Activated naive CD8-positive, alpha-beta T cell treated with anti-CD3 and anti-CD28 coated beads, Interleukin-2, amount 50 U/mL, for 16 hours (primary cell): ENCODE measurements at regions not wholly inside any gene's neighbourhood (a gene's known extent, or its start where the extent isn't known, plus 50 kb on each side); places are given as distances from the start of the nearest gene placed in this dataset.

Experiments
- DNase-seq: peaks from one replicate; pipeline ENCODE4 v3.0.0-alpha.2; 2020; ENCODE audit warnings: low read depth, low spot score

DNA sequence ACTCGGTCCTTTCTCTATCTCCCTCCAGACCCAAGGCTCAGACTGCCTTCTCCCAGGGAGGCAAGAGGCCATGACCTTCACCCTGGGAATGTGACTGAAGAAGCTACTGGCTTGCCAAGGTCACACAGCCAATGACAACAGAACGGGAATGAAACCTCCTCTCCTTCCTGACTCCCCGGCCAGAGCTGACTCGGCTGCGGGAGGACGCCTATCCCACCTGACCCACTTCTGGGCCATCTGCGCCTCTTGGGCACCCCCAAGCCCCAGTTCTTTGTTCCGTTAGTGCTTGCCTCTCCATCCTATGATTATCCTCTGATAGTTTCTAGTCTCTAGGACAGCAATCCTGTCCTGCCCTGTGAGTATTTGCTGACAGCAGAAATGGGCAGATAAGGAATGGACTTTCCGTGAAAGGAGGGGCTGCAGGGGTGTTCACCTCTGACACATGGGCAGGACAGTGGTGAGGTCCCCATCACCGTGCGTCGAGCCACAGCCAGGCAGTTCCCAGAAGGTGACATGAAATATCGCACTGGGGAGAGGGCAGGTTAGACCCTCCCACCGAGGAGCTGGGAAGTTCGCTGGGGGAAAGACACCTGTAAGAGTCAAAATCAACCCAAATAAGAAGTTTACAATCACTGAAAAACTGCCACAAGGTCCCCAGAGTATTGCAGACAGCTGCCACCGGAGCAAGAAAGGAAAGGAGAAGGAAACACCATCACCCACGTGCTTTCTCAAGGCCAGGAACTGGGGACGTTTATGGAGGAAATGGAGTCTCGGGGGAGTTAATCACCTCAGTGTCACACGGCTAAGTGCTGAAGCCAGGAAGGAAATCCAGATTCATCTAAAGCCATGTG, 63.0 kb downstream of the INSIG1 start:
- no peak for DNase-seq

DNA sequence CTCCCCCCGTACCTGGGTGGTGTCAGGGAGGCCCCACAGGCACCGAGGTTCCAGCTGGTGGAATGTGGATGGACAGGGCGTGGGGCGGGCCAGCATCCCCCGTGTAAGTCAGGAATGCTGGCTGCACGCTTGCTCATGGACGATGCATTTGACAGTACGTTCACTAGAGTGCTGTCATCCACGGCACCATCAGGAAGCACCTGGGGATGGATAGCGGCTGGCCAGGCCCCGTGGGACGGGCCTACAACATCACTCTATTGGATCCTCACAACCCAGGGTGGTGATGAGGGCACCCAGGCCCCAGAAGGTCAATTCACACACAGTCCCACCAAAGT, 63.6 kb downstream of the INSIG1 start:
- DNase-seq: no peak

DNA sequence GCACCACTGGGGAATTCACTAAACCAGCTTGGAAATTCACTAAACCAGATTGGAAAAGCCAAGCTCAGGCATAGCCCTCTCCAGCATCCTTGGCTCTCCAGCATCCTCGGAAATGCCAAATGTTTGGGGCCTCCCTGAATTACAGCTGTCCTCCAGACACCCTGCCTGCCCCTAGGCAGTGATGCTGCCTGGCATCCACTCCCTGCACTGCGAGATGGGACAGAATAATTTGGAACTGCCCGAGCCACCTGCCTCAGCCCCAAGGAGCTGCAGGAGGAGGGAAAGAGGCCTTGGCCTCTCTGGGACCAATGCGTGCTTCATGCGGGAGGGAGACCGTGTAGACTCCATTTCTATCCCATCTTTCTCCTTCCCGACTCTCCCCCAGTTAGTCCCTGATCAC, 64.3 kb downstream of the INSIG1 start:
- DNase-seq: no peak

DNA sequence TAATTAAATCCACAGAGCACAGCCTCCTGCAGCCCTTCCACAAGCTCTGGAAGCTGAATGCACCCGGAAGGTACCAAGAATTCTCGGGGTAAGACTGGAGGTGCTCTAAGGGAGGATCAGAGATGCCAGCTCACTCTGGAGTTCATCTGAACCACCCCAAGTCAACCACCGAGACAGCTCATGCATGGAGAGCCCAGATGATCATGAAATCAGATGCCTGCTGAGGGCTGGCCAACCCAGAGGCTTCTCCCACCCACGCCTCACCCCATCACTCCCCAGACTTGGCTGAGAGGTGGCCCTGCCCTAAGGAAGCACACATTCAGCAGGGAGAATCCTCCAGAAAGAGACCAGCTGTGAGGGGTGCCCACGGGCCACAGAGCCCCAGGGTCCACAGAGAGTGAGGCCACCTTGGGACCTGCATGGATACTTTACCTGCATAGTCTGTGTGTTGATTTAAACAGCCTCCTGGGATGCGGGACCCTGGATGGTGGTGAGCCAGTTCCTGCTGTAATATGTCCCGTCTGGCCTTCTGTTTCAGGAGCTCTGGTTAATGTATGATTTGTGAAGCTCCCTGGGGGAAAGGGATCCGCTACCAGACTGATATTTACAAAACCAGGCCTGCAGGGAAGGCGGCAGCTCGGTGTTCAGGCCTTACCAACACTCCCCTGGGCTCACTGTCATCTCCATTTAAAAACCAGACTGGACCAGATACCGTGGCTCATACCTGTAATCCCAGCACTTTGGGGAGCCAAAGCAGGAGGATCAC, 64.9 kb downstream of the INSIG1 start:
- no peak for DNase-seq

DNA sequence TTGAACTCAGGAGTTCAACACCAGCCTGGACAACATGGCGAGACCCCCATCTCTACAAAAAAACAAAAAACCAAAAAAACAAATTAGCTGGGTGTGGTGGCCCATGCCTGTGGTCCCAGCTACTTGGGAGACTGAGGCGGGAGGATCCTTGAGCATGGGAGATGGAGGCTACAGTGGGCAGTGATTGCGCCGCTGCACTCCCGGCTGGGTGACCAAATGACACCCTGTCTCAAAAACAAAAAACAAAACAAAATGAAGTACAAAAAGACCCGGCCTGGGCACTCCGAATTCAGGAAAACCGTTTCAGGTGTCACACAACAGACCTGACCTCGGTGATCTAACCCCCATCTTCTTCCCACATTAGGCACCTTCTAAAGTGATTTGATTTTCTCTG, 65.5 kb downstream of the INSIG1 start:
- DNase-seq: no peak

DNA sequence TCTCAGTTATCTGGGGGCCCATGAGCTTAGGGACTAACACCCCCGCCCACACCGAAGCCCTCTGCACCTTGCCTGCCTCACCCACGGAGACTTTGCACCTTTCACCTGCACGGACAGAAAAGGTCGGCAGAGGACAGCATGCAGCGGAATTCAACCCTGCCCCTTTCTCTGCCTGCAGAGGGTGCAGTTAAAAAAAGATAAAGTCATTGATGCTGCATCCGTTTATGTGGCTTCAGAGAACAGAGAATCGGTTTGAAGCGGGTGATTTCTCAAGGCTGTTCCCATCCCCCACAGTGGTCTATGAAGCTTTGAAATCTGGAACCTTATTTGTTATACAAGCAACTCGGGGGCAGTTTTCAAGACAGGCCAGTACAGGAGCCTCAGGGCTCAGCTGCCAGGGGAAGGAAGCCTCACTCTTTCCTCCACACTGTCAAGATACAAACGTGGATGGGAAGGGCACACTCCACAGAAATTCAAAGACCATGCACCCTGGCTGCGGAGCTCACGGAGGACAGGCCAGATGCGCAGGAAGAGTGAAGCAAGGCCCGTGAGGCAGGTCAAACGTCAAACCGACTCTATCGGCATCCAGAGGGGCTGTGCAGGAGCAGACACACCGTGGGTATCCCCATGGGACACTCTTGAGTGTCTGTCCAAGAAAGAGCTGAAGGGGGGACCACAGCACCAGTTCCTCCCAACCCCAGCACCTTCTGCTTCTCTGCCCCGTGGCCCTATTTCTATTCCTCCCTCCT, 66.3 kb downstream of the INSIG1 start:
- no peak for DNase-seq

DNA sequence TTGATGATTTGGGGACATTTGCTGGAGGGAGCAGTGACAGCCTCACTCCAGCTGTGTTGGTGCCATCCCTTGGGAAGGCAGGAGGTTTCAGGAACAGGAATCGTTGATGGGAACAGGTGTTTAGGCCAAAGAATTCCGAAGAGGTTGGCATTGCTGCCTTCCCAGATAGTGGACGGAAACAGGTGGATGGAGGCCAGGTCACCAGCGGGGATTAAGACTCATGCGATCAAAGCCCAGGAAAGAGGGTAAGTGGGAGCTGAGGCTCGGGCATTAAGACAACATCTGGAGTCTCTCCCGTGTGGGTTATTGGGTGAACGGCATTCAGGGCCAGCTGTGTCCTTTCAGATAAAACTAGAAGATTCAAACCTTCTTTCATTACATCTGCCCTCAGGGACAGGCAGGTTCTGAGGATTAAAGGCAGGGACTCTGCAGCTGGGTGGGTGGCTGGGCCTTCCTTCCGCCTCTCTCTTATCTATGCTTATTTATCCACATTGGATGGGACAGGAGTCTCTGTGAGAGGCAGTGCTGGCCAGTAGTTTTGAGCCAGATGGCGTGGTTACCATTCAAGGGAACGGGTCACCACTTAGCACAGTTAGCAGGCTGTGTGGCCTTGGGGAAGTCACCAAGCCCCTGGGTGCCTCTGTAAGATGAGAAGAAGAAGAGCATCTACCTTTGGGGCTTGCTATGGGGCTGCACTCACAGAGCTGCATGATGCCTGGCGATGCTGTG, 67.6 kb downstream of the INSIG1 start:
- no peak for DNase-seq

DNA sequence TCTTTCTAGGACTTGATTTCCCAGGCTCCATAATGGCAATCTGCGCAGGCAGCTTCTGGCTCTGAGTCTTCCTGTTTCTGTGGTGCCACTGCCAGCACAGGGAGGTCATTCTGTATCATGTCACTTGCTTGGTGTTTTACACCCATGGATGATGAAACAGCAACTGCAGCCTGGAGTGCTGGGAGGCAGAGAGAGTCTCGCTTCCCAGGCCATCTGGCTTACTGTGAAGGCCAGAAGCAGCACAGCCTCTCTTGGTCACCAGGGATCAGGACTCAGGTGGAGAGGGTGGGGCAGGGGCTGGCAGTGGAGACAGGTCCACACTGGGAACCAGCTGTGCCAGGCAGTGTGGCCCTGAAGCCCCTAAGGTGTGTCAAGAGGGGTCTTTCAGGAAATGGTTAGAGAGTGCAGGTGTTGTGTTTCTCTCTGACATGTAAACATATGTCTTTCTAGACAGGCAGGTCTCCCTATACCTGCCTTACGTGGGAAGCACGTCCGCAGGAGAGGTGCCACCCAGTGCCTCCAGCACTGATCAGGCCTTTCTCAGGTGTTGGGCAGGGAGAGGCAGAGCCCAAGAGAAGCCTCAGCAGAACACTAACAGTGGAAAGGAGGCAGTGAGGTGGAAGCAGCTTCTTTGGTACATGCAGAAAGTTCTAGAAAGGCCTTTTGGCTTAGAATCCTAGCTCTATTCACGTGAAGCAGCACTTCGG, 71.4 kb downstream of the INSIG1 start:
- DNase-seq: no peak

DNA sequence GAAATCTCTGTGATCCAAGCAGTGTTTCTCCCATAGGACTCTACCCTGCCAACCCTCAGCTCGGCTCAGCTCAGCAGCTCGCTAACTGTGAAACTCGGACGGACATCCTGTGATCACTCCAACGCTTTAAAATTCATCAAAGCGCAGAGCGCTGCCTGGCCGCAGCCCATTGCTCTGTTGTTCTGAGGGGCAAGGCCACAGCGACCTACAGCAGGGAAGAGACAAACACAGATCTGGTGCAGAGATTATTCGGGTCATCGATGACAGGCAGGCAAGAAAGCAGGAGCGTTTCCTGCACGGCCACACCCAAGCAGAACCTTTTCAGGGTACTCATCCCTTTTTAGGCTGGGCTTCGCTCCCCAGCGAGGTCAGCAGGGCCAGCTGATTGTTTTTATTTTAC, 72.1 kb downstream of the INSIG1 start:
- DNase-seq: no peak

DNA sequence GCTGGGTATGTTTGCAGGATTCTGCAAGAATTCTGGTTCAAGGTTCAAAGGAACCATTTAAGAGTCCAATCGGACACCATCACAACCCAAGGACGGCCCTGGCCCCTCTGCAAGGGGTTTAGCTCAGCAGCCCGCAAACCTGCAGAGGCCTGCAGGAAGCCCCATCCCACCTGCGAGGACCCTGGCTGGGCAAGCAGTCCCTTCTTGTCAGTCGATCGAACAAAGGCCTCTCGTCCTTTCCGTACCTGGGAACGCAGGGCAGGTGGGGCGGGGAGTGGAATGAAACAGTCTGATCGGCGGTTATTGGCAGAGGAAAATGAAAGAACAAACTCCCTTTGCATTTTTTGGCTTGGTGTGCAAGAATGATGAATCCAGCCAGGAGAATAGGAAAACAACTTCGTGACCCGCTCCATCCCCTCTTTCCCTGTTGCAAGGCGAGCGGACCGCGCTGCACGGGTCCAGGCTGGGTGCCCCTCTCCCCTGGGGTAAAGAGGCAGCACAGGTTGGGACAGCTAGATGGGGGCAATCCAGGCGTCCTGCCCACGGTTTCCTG, 73.7 kb downstream of the INSIG1 start:
- no peak for DNase-seq

DNA sequence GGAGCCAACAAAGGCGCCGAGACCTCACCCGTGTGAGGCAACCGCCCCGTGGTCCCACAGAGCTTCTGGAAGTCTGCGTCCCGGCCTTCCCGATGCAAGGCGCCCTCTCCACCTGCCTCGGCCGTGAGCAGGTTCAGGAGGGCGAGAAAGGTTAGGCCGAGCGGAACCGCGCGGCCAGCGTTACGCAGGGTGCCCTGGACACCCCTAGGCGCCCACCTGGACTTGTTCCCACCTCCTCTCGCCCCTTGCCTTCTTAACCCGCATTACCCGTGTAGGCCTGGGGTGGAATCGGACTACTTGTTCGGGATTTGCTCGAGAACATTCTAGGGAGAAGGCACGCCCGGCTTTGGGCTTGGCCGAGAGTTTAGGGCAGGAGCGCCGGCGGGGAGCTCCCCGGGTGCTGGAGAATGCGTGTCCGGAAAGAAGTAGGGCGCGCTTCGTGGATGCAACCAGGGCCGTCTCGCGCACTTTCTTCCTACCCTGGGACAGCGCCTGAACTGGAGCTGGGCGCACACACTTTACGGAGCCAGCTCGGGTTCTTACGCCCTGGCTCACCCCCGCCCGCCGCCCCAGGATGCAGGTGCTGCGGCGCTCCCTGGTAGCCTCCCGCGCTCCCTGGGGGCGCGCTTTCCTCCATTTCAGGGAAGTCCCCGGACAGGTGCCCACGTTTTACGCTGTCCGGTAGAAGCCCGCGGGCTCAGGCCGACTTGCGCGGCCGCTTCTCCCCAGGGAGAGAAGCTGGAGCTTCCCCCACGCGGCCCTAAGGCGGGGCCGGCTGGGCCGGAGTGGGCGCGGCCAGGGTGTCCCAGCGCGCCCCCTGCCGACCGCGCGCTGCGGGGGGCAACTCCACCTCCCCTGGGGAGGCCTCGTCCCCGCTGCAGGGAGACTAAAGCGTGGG, 74.5 kb downstream of the INSIG1 start:
- DNase-seq: no peak

DNA sequence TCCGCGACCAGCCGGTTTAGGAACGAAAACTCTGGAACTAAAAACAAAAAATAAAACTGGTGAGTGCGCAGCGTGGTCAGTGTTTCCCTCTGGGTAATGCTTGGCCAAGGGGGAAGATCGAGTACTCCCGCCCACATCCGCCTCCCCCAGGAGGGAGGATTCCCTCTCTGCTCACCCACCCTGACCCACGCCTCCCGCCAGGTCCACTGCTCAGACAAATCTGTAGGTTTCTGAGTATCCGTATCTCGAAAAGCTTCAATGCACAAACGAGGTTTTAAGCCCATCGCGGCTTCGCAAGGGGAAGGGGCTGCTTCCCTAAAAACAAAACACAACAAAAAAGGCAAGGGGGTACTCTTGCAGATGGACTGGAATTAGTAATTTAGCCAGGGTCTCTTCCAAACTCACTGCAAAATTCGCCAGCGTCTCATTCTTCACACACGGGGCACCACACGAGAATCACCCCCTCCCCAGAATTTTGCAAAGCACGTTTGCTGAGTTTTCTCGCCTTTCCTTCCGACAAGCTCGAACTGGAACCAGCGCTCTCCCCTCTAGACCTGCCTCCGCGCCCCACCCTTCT, 75.2 kb downstream of the INSIG1 start:
- DNase-seq: no peak

DNA sequence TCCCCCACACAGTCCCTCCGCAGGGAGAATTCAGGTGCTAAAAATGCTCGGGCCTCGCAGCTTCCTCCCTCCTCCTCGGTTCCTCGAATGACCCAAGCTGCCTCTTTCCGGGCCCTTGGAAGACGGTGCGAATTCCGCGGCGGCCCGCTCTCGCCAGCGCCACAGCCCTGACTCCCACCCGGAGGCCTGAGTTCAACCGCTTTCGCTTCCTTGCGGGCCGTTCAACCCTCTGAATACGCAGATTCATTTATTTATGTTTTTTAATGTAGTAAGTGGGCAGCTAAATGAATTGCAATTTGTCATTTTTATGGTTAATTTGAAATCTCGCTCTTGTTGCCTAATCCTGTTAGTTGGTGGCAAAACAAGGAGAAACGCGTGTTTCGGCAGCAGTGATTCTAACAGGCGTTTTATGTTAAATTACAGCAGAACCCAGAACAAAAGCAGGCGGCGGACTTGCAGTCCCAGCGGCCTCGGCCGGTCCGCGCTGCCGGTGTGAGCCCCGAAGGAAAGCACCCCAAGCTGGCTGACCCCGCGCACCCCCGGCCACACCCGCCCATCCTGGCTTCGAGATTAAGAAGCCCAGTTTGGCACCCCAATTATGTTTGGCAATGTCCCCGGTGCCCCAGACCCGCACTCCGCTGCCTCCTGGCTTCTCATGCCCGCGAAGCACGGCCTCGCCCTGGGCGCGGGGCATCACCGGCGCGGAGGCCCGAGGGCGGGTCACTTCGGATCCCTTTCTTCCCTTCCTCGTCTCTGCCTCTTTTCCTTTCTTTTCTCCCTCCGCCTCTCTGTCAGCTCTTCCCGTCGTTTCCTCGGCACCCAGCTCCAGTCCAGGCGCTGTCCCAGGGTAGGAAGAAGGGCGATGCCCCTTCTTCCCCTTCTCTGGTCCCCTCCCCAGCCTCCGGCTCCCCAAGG, 75.9 kb downstream of the INSIG1 start:
- DNase-seq: no peak

DNA sequence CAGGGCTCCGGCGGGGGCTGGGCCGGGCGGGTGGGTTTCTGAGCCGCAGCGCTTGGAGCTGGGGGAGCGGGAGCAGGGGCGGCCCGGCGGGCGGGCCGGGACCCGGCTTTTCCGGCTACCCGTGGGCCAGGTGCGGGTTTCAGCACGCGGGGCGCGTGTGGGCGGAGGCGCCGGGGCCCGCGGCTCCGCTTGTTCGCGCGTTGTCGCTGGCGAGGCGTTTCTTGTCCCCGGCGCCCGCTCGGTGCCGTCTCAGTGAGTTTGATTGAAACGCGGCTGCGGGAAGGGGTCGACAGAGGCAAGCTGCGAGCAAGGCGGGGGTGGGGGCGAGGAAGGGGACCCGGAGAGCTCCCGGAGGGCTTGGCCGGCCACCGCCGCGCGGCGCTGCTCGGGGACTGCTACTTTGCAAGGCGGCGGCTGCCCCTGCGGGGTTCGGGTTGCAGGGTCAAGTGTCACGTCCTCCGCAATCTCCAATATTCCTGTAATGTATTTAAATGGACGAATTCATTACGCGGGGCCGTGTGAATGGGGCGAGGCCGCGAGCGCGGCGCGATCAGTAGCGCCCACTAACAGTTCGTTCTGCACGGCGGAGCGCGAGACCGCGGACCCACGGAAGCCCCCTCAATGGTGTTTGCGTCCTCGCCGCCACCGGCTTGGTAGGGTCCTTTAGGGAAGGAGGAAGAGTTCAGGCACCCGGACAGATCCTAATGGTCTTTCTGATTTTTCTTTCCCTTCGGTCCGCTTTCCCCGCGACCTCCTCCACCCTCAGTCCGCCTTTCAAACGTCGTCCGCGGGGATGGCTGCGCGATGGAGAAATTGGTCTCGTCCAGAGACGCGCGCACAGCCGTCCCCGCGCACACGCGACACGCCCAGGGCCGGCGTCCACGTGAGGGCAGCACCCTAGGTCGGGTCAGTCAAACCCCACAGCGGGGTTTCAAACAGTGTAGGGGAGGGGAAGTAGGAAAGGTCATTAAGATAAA, 76.9 kb downstream of the INSIG1 start:
- no peak for DNase-seq

DNA sequence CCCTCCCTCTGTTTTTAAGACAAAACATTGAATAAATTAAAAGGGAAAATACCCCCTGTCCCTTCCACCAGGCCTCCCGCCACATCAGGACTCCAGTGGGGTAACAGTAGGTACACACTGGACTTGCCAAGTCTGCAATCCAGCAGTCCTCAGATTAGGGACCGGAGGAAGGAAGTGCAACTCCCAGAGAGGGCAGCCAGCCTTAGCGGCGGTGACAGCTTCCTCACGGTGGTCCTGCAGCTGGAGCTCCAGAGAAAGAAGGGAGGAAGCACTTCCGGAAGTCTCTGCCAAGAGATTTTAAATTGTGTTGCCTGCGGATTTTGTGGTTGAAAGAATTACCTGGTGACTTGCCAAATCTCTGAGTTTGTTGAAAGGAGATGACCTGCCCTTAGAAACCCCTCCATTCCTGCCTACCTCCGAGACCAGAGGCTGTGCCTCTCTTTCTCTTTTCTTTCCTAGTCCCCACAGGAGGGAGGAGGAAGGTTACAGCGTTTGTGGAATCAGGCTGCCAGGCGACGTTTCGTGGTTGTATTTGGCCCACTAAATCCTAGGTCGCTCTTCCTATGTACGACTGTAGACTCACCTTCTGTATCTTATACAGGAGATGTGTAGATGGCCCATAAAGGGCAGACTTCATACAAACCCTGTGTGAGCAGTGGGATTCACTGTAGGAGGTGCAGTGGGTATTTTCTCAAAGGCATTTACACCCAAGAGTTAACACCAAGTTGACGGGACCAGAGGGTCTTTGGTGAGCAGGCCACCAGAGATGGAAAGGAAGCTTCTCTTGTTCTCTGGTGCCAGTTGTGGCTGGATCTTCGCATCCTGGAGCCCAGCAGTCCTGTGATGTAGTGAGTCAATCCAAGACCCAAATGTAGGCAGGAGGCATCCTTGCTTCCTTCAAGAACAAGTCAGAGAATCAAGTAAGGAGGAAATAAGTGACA, 77.9 kb downstream of the INSIG1 start:
- DNase-seq: no peak
